A673 (cell line): ENCODE measurements at regions not wholly inside any gene's neighbourhood (a gene's known extent, or its start where the extent isn't known, plus 50 kb on each side); places are given as distances from the start of the nearest gene placed in this dataset.

Source experiments
- CTCF ChIP-seq: fragments of 300-800, 200-600 bp; sonication (generic); conservative IDR thresholded peaks from 2 replicates; pipeline ENCODE4 v1.5.1; 2017; ENCODE audit warnings: low read depth, mild to moderate bottlenecking, antibody characterized with exemption, low read length, moderate library complexity, mixed read lengths
- EZH2 ChIP-seq: fragments of 200-600 bp; sonication (generic); IDR thresholded peaks from 2 replicates; pipeline ENCODE4 v1.6.1; 2017; ENCODE audit warnings: borderline replicate concordance, low read depth, mild to moderate bottlenecking, mixed read lengths, antibody characterized with exemption, low read length; ENCODE audit not compliant: poor library complexity, severe bottlenecking

- TF ChIP-seq CTCF (no peak), EZH2 (no peak)
These were observed 164.2 kb upstream of the TARS1 start for GRCh38 chr5:33276628-33276950.
